HG02678 (cell line): ENCODE measurements at regions not wholly inside any gene's neighbourhood (a gene's known extent, or its start where the extent isn't known, plus 50 kb on each side); places are given as distances from the start of the nearest gene placed in this dataset.
"Not testable (repeated sequence)": the region's sequence is repeated elsewhere in the genome, so short reads cannot be mapped to it uniquely, and the experiment has no call there.

Source experiments
- ATAC-seq: cut with Tn5 transposase; IDR thresholded peaks from one replicate; pipeline ENCODE4 v1.9.1; 2021; ENCODE audit warnings: mild to moderate bottlenecking, moderate library complexity; ENCODE audit not compliant: unreplicated experiment

GRCh38 chr4:131367441-131367840 lies 1781.7 kb upstream of the PCDH10 start:
- ATAC-seq: no peak

- no peak for ATAC-seq
Observed at GRCh38 chr4:131370846-131371245, 1778.2 kb upstream of the PCDH10 start.

DNA sequence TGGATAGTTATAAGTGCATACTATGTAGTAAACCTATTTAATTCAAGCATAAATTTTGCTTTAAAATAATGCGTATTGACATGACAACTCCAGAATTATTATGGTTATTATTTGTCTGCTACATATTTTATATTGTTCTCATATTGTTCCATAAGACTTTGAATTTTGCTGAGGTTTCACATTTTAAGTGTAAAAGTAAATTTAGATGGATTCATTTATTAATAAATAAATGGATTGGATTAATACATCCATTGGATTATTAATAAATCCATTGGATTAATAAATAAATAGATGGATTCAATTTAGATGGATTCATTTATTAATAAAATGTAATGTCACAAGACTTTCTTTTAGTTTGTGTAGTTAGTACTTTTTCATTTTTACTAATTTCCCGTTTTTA lies 1768.0 kb upstream of the PCDH10 start:
- no peak for ATAC-seq

DNA sequence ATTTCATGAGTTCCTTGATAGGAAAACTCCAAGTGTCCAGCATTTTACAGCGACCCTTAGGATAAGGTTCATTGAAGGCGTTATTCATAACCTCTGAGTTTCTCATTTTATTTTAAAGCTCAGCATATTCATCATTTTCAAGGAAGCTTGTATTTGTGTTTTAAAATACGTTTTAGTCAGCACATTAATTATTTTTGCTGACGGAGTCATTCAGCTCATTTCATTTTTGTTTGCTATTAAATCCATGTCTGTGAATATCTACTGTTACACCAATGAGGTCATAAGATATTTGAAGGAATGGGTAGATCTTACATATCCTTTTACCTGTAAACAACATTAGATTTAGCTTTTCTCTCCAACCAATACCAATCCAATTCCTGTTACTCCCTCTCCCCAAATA lies 1766.3 kb upstream of the PCDH10 start:
- no peak for ATAC-seq

GRCh38 chr4:131388277-131388676 lies 1760.8 kb upstream of the PCDH10 start:
- no peak for ATAC-seq

DNA sequence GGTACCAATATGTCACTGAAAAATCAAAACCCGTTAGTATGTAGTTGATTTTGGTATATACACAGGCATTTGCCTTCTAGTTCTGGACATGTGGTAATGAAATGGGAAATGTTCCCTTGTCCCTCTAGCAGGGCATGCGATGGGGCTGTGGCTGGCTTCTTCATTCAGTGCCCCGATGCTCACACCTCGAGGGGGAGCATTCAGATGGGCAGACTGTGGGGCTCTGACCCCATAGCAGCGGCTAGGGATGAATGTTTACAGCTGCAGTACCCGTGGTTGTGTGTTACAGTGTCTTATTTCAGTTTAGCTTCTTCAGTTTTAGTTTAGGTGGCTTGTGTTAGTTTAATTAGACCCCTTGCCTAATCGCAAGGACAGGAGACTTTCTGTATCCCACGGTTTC lies 1741.0 kb upstream of the PCDH10 start:
- ATAC-seq: no peak

DNA sequence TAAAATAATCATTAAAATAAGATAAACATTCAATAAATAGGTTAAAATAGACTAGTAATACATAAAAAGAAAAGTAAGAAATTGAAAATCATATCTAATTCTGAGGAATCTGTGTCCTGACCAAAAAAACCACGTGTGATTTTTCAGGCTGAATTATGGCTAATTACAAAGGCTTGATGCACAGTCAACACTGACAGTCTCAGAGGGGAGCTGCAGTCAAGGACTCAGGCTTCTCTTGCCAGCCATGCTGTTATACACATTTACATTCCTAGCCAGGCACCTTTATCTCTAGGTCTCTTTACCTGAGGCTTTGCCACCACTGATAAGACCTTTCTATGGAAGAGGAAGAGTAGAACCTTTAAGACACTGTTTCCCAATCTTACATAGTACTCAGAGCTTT lies 1737.7 kb upstream of the PCDH10 start:
- no peak for ATAC-seq

- no peak for ATAC-seq
Observed at GRCh38 chr4:131419147-131419546, 1729.9 kb upstream of the PCDH10 start.

- ATAC-seq: no peak
Observed at GRCh38 chr4:131426023-131426758, 1722.9 kb upstream of the PCDH10 start.

GRCh38 chr4:131427000-131427399 lies 1722.1 kb upstream of the PCDH10 start:
- ATAC-seq: no peak

DNA sequence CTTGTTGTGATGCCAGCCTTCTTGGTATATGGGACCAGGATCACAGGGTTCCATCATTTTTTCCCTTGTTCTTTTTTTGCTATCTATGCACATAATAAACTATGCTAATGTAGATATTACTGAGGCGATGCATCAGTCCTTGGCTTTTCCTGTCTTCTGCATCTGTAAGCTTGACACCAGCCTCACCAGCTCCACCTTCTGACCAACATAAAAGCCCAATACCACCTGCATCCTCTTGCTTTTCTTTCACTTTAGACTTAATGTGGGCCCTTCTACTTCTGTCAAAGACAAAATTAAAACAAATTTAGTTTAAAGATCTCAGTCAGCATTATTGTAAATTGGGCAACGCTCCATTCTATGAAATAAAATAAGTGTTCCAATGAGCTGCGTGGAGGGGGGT lies 1718.8 kb upstream of the PCDH10 start:
- no peak for ATAC-seq

DNA sequence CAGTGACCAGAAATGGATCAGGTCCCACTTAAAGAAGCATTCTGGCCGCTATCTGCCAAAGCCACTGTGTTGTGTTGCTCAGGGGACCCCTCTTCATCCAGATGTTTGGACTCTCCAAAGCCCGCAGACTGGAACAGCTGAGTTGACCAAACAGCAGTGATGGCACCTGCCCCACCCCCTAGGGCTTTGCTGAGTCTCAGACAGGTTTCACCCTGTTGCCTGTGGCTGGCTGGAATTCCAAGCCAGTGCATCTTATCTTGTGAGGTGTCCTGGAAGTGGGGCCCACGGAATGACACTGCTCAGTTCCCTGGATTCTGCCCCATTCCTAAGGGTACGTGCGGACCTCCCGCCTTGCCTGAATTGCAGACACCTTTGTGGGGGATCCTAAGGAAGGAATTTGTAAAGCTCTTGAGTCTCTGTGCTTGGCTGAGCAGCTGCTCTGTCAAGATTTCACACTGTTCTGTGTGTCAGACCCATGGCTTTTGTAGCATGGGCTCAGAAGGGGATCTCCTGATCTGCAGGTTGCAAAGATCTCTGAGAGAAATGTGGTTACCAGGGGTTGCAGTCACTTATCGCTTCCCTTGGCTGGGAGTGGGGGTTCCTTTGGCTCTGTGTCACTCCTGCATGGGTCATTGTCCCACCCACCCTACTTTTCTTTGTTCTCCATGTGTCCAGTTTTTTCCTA lies 1707.9 kb upstream of the PCDH10 start:
- ATAC-seq: no peak

GRCh38 chr4:131447883-131448282 lies 1701.2 kb upstream of the PCDH10 start:
- no peak for ATAC-seq

DNA sequence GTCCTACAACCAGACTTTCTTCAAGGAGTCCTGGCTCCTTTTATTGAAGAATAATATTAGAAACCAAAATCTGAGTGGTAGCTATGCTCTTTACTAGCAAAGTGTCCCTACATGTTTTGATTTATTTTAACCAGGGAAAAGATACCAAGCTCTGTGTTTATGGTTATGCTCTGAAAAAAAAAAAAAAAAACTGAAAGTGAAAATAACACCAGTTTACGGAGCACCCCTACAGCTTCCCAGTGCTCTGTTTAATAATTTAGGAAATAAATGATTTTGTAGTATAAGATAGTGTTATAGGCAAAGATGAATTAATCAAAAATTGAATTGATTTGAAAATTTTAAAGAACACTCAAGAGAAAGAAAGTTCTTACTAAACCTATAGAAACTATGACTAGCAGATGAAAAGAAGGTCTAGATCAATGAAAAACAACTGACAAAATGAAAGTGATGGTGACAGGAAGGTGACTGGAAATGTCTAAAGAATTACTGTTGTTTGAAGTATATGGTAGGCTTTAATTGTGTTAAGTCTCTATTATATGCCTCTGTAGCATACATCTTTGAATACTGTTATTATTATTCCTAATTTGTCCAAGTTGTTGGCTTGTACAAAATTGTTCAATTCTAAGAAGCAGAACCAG lies 1698.4 kb upstream of the PCDH10 start:
- no peak for ATAC-seq

GRCh38 chr4:131459430-131460101 lies 1689.5 kb upstream of the PCDH10 start:
- peak; percentile 60 for ATAC-seq

DNA sequence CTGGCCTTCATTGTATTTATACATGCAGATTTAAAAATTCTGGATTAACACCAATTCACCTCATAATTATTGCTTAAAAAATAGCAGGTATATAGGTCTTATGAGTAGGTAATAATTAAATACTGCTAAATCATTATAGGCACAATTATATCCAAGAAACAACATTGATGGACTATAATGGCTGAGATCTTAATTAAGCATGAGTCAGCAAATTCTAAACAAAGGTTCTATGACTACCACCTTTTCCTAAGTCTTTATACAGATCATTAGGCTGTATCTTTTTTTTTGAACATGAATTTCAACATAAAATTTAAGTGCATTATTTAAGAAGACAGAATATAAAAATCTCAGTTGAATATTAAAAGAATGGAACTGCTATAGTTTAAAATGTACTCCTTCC lies 1678.7 kb upstream of the PCDH10 start:
- ATAC-seq: no peak

DNA sequence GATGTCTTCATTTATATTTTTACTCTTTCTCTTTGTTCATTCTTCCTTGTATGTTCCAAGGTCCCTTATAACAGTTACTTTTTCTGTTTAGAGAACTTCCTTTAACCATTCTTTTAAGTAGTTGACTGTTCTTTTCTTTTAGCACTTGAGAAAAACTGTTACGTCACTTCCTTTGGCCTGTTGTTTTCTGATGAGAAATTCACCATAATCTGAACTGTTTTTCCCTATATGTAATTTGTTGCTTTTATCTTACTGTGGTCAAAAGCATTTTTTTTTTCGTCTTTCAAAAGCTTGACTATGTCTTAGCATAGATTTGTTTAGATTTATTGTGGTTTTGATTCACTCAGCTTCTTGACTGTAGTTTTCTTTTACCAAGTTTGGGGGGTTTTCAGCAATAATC lies 1660.3 kb upstream of the PCDH10 start:
- no peak for ATAC-seq

- ATAC-seq: not testable (repeated sequence)
Observed at GRCh38 chr4:131496211-131496610, 1652.9 kb upstream of the PCDH10 start.

GRCh38 chr4:131499141-131499873 lies 1649.8 kb upstream of the PCDH10 start:
- no peak for ATAC-seq

- ATAC-seq: no peak
Observed at GRCh38 chr4:131509521-131509920, 1639.6 kb upstream of the PCDH10 start.

GRCh38 chr4:131526686-131527085 lies 1622.4 kb upstream of the PCDH10 start:
- no peak for ATAC-seq
